Endodermal cell (in vitro differentiated cells): ENCODE measurements at regions not wholly inside any gene's neighbourhood (a gene's known extent, or its start where the extent isn't known, plus 50 kb on each side); places are given as distances from the start of the nearest gene placed in this dataset.

ENCODE experiments used
- DNase-seq: peaks from one replicate; pipeline ENCODE4 v3.0.0-alpha.2; 2017
- H3K27ac ChIP-seq: 2 replicates; pipeline ENCODE4 v1.5.1; 2013; ENCODE audit warnings: mild to moderate bottlenecking, low read depth, low read length, moderate library complexity
- H3K27me3 ChIP-seq: 2 replicates; pipeline ENCODE4 v1.6.1; 2013; ENCODE audit warnings: mild to moderate bottlenecking, low read length, moderate library complexity; ENCODE audit not compliant: insufficient read depth, control insufficient read depth, poor library complexity, severe bottlenecking
- H3K36me3 ChIP-seq: 2 replicates; pipeline ENCODE4 v1.7.0; 2013; ENCODE audit warnings: mild to moderate bottlenecking, low read length, moderate library complexity; ENCODE audit not compliant: control insufficient read depth, insufficient read depth
- H3K4me1 ChIP-seq: one replicate; pipeline ENCODE4 v1.7.0; 2013; ENCODE audit warnings: low read length; ENCODE audit not compliant: control insufficient read depth, insufficient read depth
- H3K4me3 ChIP-seq: 2 replicates; pipeline ENCODE4 v1.5.1; 2013; ENCODE audit warnings: mild to moderate bottlenecking, low read length, moderate library complexity
- H3K9ac ChIP-seq: 2 replicates; pipeline ENCODE4 v1.6.1; 2013; ENCODE audit warnings: mild to moderate bottlenecking, low read length, moderate library complexity; ENCODE audit not compliant: poor library complexity, severe bottlenecking; ENCODE audit errors: extremely low read depth
- H3K9me3 ChIP-seq: 2 replicates; pipeline ENCODE4 v1.6.1; 2013; ENCODE audit warnings: mild to moderate bottlenecking, low read length, moderate library complexity; ENCODE audit not compliant: control insufficient read depth
- H3K27ac Mint-ChIP-seq: 2 replicates; pipeline ENCODE4 v1.8.0; 2020; ENCODE audit warnings: mixed read lengths
- H3K27me3 Mint-ChIP-seq: 2 replicates; pipeline ENCODE4 v1.8.0; 2021; ENCODE audit warnings: mild to moderate bottlenecking, mixed read lengths; ENCODE audit not compliant: insufficient read depth
- H3K36me3 Mint-ChIP-seq: 2 replicates; pipeline ENCODE4 v1.8.0; 2020; ENCODE audit warnings: low read depth, mixed read lengths
- H3K4me1 Mint-ChIP-seq: 2 replicates; pipeline ENCODE4 v1.8.0; 2020; ENCODE audit warnings: mixed read lengths
- H3K4me3 Mint-ChIP-seq: 2 replicates; pipeline ENCODE4 v1.8.0; 2020; ENCODE audit warnings: mild to moderate bottlenecking, moderate library complexity, mixed read lengths
- H3K9me3 Mint-ChIP-seq: 2 replicates; pipeline ENCODE4 v1.8.0; 2020; ENCODE audit warnings: mild to moderate bottlenecking, mixed read lengths
- CTCF ChIP-seq: fragments of 200-600 bp; sonication (generic); conservative IDR thresholded peaks from 2 replicates; pipeline ENCODE4 v1.5.0; 2021; ENCODE audit warnings: antibody characterized with exemption, mild to moderate bottlenecking
- WGBS, 2 experiments: methylation state at CpG; one replicate each; pipeline versions ENCODE4 v1.1.5 to v1.1.7; 2013; ENCODE audit warnings: missing lambda C conversion rate in 2 of 2, mixed read lengths in 1 of 2; ENCODE audit not compliant: insufficient coverage in 1 of 2, insufficient read length in 1 of 2; 5-methylcytosine and 5-hydroxymethylcytosine counted together

- Histone ChIP-seq H3K4me3 (no peak overlapping the region), H3K36me3 (no peaks in the 10 kb centered on the region), H3K27ac (no peak overlapping the region), H3K4me1 (no peaks in the 10 kb centered on the region), H3K9me3 (no peaks in the 10 kb centered on the region), H3K27me3 (no peaks in the 10 kb centered on the region), H3K9ac (no peak overlapping the region)
- no peaks in the 10 kb centered on the region for H3K27me3 Mint-ChIP-seq
- H3K4me3 Mint-ChIP-seq = no peak overlapping the region
- no peak for TF ChIP-seq CTCF
- 95% methylated on average over 1 of the region's 1 CpG; no CpG with 5 or more reads in 1 of the 2 experiments for WGBS, 2 experiments
- no peaks in the 10 kb centered on the region for H3K9me3 Mint-ChIP-seq
- no peak overlapping the region for H3K27ac Mint-ChIP-seq
- H3K4me1 Mint-ChIP-seq = peaks cover 11% of the 10 kb centered on the region
- H3K36me3 Mint-ChIP-seq = no peaks in the 10 kb centered on the region
- no peak for DNase-seq
Observed at GRCh38 chr18:31255953-31256352, 62.0 kb upstream of the DSG1 start.

DNA sequence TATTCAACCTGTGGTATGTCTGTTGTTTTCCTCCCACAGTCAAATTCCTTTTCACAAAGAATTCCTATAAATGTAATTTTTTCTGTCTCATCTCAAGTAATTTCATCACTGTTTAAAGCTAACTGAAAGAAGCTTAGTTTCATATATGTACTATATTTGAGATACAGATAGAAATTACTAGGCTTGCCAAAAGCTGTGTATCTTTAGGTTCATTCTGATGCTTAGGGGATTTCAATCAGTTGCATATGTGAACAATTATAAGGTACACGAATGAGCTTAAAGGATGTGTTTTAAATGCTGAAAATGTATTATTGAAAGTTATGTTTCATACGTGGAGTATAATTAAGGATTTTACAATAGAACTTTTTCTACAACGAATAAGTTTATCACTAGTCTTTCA, 59.2 kb upstream of the DSG1 start:
- H3K9me3 Mint-ChIP-seq = no peaks in the 10 kb centered on the region
- no peaks in the 10 kb centered on the region for H3K9me3 ChIP-seq
- H3K27me3 Mint-ChIP-seq = no peaks in the 10 kb centered on the region
- no peaks in the 10 kb centered on the region for H3K27me3 ChIP-seq
- no peak overlapping the region for H3K4me3 Mint-ChIP-seq
- H3K27ac ChIP-seq = no peak overlapping the region
- H3K36me3 ChIP-seq = no peaks in the 10 kb centered on the region
- no peak overlapping the region for H3K27ac Mint-ChIP-seq
- H3K4me1 Mint-ChIP-seq = peaks cover 25% of the 10 kb centered on the region
- no peaks in the 10 kb centered on the region for H3K36me3 Mint-ChIP-seq
- TF ChIP-seq CTCF = no peak
- DNase-seq = no peak
- WGBS, 2 experiments = 100% methylated on average over 1 to 3 of the region's 3 CpGs
- H3K9ac ChIP-seq = no peak overlapping the region
- H3K4me3 ChIP-seq = no peak overlapping the region
- H3K4me1 ChIP-seq = peaks cover 9% of the 10 kb centered on the region

DNA sequence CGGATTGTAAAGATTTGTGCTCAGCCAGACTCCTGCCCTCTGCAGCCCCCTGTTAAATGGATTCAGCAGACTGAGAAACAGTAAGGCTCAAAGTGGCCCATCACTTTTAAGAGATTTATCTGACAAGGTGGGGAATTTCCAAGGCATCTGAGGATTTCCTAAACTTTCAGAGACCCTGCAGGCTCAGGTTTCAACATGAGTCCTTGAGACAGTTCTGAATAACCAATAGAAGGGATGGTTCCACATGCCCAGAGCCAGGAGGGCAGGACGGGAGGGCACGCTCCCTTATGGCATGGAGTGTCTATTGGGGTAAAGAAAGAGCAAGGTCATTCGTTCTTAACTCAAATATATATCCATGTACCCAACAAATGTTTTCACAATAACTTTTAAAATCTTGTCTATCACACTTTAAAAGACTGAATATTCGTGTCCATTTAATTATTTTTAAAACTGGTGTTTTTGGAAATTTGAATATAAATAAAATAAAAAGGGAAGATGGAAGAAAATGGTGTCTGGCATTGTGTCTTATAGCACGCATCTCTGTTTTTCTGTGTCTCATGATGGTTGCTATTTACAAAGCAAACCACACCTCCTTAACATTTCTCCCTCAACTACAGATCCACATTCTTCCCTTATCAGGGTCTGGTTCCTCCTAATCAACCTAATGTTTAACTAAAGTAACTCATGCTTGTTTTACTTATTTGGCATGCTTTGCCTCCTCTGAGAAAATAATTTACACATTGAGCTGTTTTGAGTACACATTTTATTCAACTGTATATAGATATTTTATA, 56.0 kb upstream of the DSG1 start:
- H3K9me3 ChIP-seq = no peaks in the 10 kb centered on the region
- H3K27me3 ChIP-seq = no peaks in the 10 kb centered on the region
- H3K27ac ChIP-seq = peak overlapping the region; percentile 42
- peak overlapping the region; percentile 12 for H3K4me3 Mint-ChIP-seq
- H3K27me3 Mint-ChIP-seq = no peaks in the 10 kb centered on the region
- H3K36me3 ChIP-seq = no peaks in the 10 kb centered on the region
- peaks cover 25% of the 10 kb centered on the region for H3K4me1 Mint-ChIP-seq
- H3K36me3 Mint-ChIP-seq = no peaks in the 10 kb centered on the region
- H3K27ac Mint-ChIP-seq = peak overlapping the region; percentile 98
- H3K4me3 ChIP-seq = peak overlapping the region; percentile 32
- peak; percentile 57 for DNase-seq
- no peak for TF ChIP-seq CTCF
- H3K9me3 Mint-ChIP-seq = no peaks in the 10 kb centered on the region
- WGBS, 2 experiments = 63 to 80% methylated on average over 2 to 5 of the region's 6 CpGs
- H3K4me1 ChIP-seq = peaks cover 9% of the 10 kb centered on the region
- H3K9ac ChIP-seq = peak overlapping the region; percentile 66
